GM12864 (cell line): ENCODE measurements at regions not wholly inside any gene's neighbourhood (a gene's known extent, or its start where the extent isn't known, plus 50 kb on each side); places are given as distances from the start of the nearest gene placed in this dataset.

ENCODE experiments used
- DNase-seq: peaks from one replicate; pipeline ENCODE4 v3.0.0-alpha.2; 2011; ENCODE audit warnings: low read depth
- H3K4me3 ChIP-seq: 2 replicates; pipeline ENCODE4 v1.5.1; 2011; ENCODE audit warnings: mild to moderate bottlenecking, low read depth, low read length, control low read depth
- TF ChIP-seq, protein P1 (sequence below): IDR thresholded peaks from 2 replicates; pipeline ENCODE4 v1.5.1; 2011; ENCODE audit warnings: low read depth, mild to moderate bottlenecking, moderate library complexity, low read length, control low read depth, inconsistent platforms; ENCODE audit errors: missing control alignments

DNA sequence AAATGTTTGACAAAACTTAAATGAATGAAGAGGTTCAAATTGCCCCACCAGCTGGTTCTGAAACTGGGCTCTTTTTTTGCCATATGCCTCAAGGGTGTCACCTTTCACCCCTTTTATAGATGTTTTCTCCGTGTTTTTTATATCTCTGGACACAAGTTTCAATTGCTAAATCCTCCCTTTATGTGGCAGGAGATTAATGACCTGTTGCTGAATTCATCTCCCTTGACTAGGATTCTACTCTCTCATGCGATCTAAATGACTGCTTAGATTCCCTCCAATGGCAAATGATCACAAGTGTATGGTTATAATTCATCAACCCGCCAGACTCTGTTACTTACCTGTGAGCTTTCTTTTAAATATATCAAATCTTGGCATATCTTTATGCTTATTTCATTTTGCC lies 677.0 kb upstream of the POT1 start:
- H3K4me3 ChIP-seq, result no peak overlapping the region
- TF ChIP-seq, protein P1, sequence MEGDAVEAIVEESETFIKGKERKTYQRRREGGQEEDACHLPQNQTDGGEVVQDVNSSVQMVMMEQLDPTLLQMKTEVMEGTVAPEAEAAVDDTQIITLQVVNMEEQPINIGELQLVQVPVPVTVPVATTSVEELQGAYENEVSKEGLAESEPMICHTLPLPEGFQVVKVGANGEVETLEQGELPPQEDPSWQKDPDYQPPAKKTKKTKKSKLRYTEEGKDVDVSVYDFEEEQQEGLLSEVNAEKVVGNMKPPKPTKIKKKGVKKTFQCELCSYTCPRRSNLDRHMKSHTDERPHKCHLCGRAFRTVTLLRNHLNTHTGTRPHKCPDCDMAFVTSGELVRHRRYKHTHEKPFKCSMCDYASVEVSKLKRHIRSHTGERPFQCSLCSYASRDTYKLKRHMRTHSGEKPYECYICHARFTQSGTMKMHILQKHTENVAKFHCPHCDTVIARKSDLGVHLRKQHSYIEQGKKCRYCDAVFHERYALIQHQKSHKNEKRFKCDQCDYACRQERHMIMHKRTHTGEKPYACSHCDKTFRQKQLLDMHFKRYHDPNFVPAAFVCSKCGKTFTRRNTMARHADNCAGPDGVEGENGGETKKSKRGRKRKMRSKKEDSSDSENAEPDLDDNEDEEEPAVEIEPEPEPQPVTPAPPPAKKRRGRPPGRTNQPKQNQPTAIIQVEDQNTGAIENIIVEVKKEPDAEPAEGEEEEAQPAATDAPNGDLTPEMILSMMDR, result no peak
- DNase-seq, result no peak

DNA sequence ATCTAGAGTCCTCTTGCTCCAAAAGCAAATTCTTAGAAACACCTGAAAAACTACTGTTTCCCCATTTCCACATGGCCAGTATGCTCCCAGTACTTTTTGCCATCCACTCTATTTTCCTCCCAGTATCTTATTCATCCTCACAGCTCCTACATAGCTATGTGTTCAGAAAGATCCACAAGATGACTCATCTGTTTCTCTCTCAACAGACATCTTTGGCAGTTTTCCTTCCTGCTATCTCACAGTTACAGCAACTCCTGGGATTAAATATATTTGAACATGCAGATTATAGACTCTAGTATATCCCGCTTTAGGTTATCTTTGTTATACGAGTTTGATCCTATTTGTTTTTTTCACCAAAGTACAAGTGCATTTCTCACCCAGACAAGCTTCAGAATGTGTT lies 675.6 kb upstream of the POT1 start:
- DNase-seq, result no peak
- TF ChIP-seq, protein P1, result no peak
- no peak overlapping the region for H3K4me3 ChIP-seq

DNA sequence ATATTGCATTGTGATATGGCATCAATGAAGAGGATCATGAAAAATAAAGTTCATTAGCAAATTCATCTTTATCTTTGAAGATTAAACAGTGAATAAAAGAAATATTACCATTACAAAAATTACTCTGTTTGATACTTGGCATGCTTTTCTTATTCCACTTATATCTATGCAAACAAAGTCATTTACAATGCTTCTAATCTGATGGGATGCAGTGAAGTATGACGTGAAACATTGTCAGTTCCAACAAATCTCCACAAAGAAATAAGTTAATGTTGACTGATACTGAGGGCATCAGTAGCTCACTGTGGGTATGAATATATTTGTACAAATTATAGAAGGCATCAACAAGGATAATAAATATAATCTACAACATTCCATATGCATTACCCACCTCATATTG lies 672.8 kb upstream of the POT1 start:
- H3K4me3 ChIP-seq, result no peak overlapping the region
- DNase-seq, result no peak
- TF ChIP-seq, protein P1, result no peak

DNA sequence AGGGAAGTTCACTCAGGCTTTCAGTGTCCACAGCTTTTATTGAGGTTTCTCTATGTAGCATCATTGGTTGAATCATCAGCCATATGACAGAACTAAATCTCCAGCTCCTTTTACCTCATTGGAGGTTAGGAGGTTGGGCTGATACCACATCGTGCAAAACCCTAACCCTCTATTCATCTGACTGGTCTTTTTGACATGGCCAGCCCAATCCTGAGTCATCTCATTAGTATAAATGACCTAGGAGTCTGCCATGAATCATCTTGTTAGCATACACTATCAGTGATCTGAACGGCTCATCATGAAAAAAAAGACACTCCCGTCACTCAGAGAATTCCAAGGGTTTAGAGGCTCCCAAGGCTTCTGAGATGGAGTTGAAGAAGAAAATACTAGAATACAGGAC lies 669.8 kb upstream of the POT1 start:
- no peak overlapping the region for H3K4me3 ChIP-seq
- no peak for DNase-seq
- TF ChIP-seq, protein P1, result no peak

DNA sequence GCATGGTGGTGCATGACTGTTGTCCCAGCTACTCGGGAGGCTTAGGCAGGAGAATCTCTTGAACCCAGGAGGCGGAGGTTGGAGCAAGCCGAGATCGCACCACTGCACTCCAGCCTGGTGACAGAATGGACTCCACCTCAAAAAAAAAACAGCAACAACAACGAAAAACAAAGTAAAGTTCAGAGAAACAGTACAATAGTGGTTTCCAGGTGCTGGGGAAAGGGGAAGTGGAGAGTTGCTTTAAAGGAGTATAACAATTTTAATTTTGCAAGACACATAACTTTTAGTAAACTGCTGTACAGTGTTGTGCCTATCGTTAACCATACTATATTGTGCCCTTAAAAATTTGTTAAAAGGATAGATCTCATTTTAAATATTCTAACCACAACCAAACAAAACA lies 662.7 kb upstream of the POT1 start:
- H3K4me3 ChIP-seq, result no peak overlapping the region
- DNase-seq, result no peak
- TF ChIP-seq, protein P1, result no peak

DNA sequence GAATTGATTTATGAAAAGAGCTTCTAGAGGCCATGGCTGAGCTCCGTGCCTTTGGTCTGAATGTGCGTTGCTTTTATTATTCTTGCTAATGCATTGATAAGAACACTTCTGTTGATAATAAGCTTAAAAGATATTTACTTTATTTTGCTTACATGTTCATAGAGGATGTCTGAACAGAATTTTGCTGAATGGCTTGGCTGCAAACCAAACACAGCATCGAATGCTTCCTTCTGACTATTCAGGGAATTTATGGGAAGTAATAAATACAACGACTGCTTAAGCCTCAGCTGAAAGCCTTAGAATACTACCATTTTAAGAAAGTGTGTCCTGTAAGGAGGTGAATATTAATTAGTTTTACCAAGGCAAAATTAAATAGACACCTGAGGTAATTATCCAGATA lies 643.5 kb upstream of the POT1 start:
- TF ChIP-seq, protein P1, result no peak
- DNase-seq, result no peak

DNA sequence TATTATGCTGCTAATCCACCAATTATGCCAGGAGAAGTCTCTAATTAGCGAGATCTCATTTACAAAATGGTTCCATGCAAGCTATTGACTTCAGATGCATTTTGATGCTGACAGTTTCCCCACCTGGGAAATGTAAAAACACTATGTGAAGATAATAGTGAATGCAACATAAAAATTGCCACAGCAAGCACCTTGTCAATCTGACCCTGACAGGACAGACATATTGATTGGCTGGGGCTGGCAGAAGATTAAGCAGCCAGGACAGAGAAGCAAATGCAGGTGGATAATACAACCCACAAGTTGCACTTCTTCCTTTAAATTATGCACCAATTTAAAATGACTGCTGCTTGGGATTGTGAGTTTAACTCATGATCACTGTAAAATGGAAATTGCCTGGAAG lies 642.8 kb upstream of the POT1 start:
- TF ChIP-seq, protein P1, result no peak
- no peak overlapping the region for H3K4me3 ChIP-seq
- no peak for DNase-seq

More for the DNA sequence above, 643.5 kb upstream of the POT1 start:
- no peak overlapping the region for H3K4me3 ChIP-seq
